ENCODE measurements at regions not wholly inside any gene's neighbourhood (a gene's known extent, or its start where the extent isn't known, plus 50 kb on each side); places are given as distances from the start of the nearest gene placed in this dataset.

DNA sequence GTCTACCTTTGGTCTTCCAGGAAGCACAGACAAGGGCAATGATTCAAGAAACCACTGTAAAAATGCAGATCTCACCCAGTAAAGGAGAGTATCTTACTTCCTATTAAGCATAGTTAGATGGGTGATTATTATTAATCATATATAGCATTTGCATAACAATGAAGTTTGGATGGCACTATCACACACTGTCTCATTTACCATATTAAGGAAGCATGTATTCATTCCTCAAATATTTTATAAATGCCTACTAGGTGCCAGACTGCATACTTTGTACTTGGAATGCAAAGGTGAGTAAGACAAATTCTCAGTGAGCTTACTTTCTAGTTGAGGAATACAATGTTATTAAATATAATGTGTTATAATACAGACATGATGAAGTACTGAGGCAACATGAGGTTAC is 53.9 kb upstream of the SKAP2 start:
- in situ Hi-C loops (cut with MboI; ENCODE audit: low pct_unique_long_range_greater_than_20kb, low sequenced_read_pairs) = no loop called here
- DNase-seq = no peak

DNA sequence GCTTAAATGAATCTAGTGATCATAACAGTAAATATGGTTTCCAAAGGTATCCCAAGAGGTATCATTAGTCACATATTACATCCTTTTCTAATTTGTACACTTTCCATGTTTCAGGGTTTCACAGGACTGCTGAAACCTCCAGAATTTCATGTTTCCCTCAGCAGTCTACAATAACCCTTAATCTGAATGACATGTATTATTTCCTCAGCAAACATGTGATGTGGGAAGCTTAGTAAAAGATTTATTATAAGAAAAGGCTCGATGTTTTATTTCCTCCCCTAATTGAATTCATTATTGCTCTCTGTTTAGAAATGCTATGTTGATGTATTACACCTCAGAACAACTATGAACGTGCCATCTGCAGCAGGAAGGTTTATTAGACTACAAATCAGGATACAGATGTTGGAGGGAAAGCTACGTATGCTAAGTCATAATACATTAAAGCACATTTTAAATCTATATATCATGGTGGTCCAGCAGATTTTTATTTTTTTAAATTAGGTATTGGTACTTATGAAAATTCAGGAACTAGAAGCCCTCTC is 52.5 kb upstream of the SKAP2 start:
- in situ Hi-C loops (cut with MboI; ENCODE audit: low pct_unique_long_range_greater_than_20kb, low sequenced_read_pairs) = no loop called here
- DNase-seq = no peak

DNA sequence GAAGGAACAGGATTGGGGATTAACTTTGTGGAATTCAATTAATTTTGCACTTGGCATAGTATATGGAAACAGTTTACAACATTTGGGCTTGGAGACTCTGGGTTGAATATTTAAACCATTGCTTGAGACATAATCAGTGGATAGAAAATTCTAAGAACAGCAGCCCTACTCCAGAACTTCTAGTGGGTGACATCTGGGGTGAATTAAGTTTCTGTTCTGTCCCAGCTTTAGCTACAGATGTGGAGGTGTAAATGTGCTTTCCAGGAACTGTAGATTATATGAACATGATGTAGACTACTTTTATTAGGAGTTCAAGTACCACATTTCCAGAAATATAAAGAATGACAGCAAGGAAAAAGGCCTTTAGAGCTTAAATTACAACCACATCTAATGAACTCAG is 51.9 kb upstream of the SKAP2 start:
- DNase-seq = no peak
- in situ Hi-C loops (cut with MboI; ENCODE audit: low pct_unique_long_range_greater_than_20kb, low sequenced_read_pairs) = no loop called here
